HCT116 (cell line): ENCODE measurements at regions not wholly inside any gene's neighbourhood (a gene's known extent, or its start where the extent isn't known, plus 50 kb on each side); places are given as distances from the start of the nearest gene placed in this dataset.

Experiments
- ATAC-seq: fragments of 200-7000 bp; cut with Tn5 transposase; 2 replicates; pipeline ENCODE4 v1.9.1; 2020; ENCODE audit warnings: mild to moderate bottlenecking, moderate library complexity
- BruUV-seq: library from RNA; stranded (reverse); fragments of 400-500 nt; replicated peaks from 2 replicates; lab custom pipeline; 2021; lab: Mats Ljungman, UMichigan
- CTCF ChIA-PET: fragments of 300-600 bp; sonication (Branson Sonifier 250); formaldehyde crosslinking; loops from one replicate; lab custom pipeline; 2021; ENCODE audit warnings: antibody characterized with exemption; lab: Charles Lee
- POLR2A ChIA-PET: fragments of 300-600, 350-600 bp; sonication (Branson Sonifier 250); formaldehyde crosslinking; loops from one replicate; lab custom pipeline; 2021; ENCODE audit warnings: antibody characterized with exemption; lab: Charles Lee
- RAD21 ChIA-PET, 2 experiments: fragments of 300-600 bp; sonication (Branson Sonifier 250); formaldehyde crosslinking; loops; one replicate each; lab custom pipeline; 2023; ENCODE audit warnings: low total read pairs in 2 of 2; ENCODE audit not compliant: uncharacterized antibody in 2 of 2, unreplicated experiment in 2 of 2, low non-redundant PET in 1 of 2; lab: Charles Lee
- DNase-seq: peaks from one replicate; pipeline ENCODE4 v3.0.0-alpha.2; 2010; ENCODE audit warnings: low read depth, low spot score
- H2AFZ ChIP-seq: fragments of 200-600 bp; shearing (Covaris generic), sonication (generic); 2 replicates; pipeline ENCODE4 v1.6.1; 2017; ENCODE audit warnings: low read depth, mixed run types, mixed read lengths, antibody characterized with exemption, low read length; ENCODE audit not compliant: poor library complexity, severe bottlenecking
- H3K27ac ChIP-seq: 2 replicates; pipeline ENCODE4 v1.5.1; 2012; ENCODE audit warnings: low read depth, low read length
- H3K27me3 ChIP-seq: fragments of 200-600 bp; sonication (generic); 2 replicates; pipeline ENCODE4 v1.6.1; 2016; ENCODE audit warnings: mixed run types, low read length, mixed read lengths; ENCODE audit not compliant: insufficient read depth
- H3K36me3 ChIP-seq, 2 experiments: fragments of 200-500 bp in 1 of 2; fragments of 200-600 bp in 1 of 2; sonication (Bioruptor generic) in 1 of 2; sonication (generic) in 1 of 2; 2 replicates each; pipeline versions ENCODE4 v1.5.1 to v1.6.1; 2014 to 2016; ENCODE audit warnings: low read length in 2 of 2, inconsistent platforms in 1 of 2, mixed read lengths in 1 of 2, mixed run types in 1 of 2; ENCODE audit not compliant: insufficient read depth in 2 of 2, control insufficient read depth in 1 of 2
- H3K4me1 ChIP-seq, 2 experiments: fragments of 200-600 bp in 1 of 2; sonication (generic) in 1 of 2; 2 replicates each; pipeline versions ENCODE4 v1.5.1 to v1.6.1; 2012 to 2017; ENCODE audit warnings: low read length in 2 of 2, inconsistent platforms in 1 of 2, mild to moderate bottlenecking in 1 of 2, mixed read lengths in 1 of 2, mixed run types in 1 of 2, moderate library complexity in 1 of 2; ENCODE audit not compliant: insufficient read depth in 2 of 2, control insufficient read depth in 1 of 2
- H3K4me2 ChIP-seq: fragments of 200-600 bp; sonication (generic); 2 replicates; pipeline ENCODE4 v1.6.1; 2017; ENCODE audit warnings: mixed run types, low read length, mixed read lengths
- H3K4me3 ChIP-seq, 2 experiments: fragments of 200-600 bp in 1 of 2; sonication (generic) in 1 of 2; replicated peaks in 1 of 2; 2 replicates each; pipeline ENCODE4 v1.5.1; 2011 to 2016; ENCODE audit warnings: low read length in 2 of 2, control low read depth in 1 of 2, low read depth in 1 of 2, mild to moderate bottlenecking in 1 of 2, mixed read lengths in 1 of 2, mixed run types in 1 of 2
- H3K79me2 ChIP-seq: fragments of 200-600 bp; sonication (generic); 2 replicates; pipeline ENCODE4 v1.6.1; 2017; ENCODE audit warnings: mild to moderate bottlenecking, mixed run types, low read length, moderate library complexity, mixed read lengths; ENCODE audit not compliant: insufficient read depth
- H3K9ac ChIP-seq: fragments of 200-600 bp; sonication (generic); 2 replicates; pipeline ENCODE4 v1.6.1; 2016; ENCODE audit warnings: low read length, mixed read lengths
- H3K9me2 ChIP-seq: fragments of 200-600 bp; sonication (generic), shearing (Covaris generic); 2 replicates; pipeline ENCODE4 v1.6.1; 2017; ENCODE audit warnings: mixed run types, mild to moderate bottlenecking, moderate library complexity; ENCODE audit not compliant: insufficient read depth
- H3K9me3 ChIP-seq, 2 experiments: fragments of 200-500 bp in 1 of 2; fragments of 200-600 bp in 1 of 2; sonication (Bioruptor generic) in 1 of 2; sonication (generic) in 1 of 2; 2 replicates each; pipeline ENCODE4 v1.6.1; 2014 to 2017; ENCODE audit warnings: low read length in 2 of 2, mixed read lengths in 2 of 2, inconsistent platforms in 1 of 2, low read depth in 1 of 2, mild to moderate bottlenecking in 1 of 2, mixed run types in 1 of 2, moderate library complexity in 1 of 2; ENCODE audit not compliant: control insufficient read depth in 1 of 2, insufficient read depth in 1 of 2
- H4K20me1 ChIP-seq: fragments of 200-600 bp; sonication (generic), shearing (Covaris generic); 2 replicates; pipeline ENCODE4 v1.6.1; 2017; ENCODE audit warnings: mixed run types, mild to moderate bottlenecking, moderate library complexity; ENCODE audit not compliant: insufficient read depth
- CBX3 ChIP-seq: IDR thresholded peaks from 2 replicates; pipeline ENCODE4 v1.6.1; 2012; ENCODE audit warnings: low read depth
- CEBPB ChIP-seq: IDR thresholded peaks from 2 replicates; pipeline ENCODE4 v1.6.1; 2012; ENCODE audit warnings: low read depth
- CTCF ChIP-seq, 3 experiments: fragments of 200-600 bp in 1 of 3; sonication (generic) in 1 of 3; IDR thresholded peaks in 2 of 3; conservative IDR thresholded peaks in 1 of 3; 2 replicates each; pipeline ENCODE4 v1.5.1; 2012 to 2017; ENCODE audit warnings: low read depth in 2 of 3, low read length in 2 of 3, antibody characterized with exemption in 1 of 3, borderline replicate concordance in 1 of 3, control low read depth in 1 of 3, mild to moderate bottlenecking in 1 of 3, mixed read lengths in 1 of 3, mixed run types in 1 of 3, moderate library complexity in 1 of 3; ENCODE audit not compliant: insufficient read depth in 1 of 3
- EGR1 ChIP-seq: IDR thresholded peaks from 2 replicates; pipeline ENCODE4 v1.6.1; 2012; ENCODE audit warnings: low read depth
- ELF1 ChIP-seq: IDR thresholded peaks from 2 replicates; pipeline ENCODE4 v1.6.1; 2012; ENCODE audit warnings: low read depth, borderline replicate concordance
- EZH2 ChIP-seq: fragments of 200-600 bp; sonication (generic); IDR thresholded peaks from 2 replicates; pipeline ENCODE4 v1.6.1; 2017; ENCODE audit warnings: antibody characterized with exemption, mixed run types
- FOSL1 ChIP-seq: IDR thresholded peaks from 2 replicates; pipeline ENCODE4 v1.6.1; 2012; ENCODE audit warnings: low read depth
- JUND ChIP-seq: IDR thresholded peaks from 2 replicates; pipeline ENCODE4 v1.6.1; 2012
- POLR2AphosphoS5 ChIP-seq: IDR thresholded peaks from 2 replicates; pipeline ENCODE4 v1.6.1; 2011; ENCODE audit warnings: mild to moderate bottlenecking, low read depth, low read length, moderate library complexity
- RAD21 ChIP-seq: IDR thresholded peaks from 2 replicates; pipeline ENCODE4 v1.6.1; 2012; ENCODE audit warnings: low read depth, mild to moderate bottlenecking
- REST ChIP-seq: IDR thresholded peaks from 2 replicates; pipeline ENCODE4 v1.6.1; 2012; ENCODE audit warnings: low read depth
- SIN3A ChIP-seq: IDR thresholded peaks from 2 replicates; pipeline ENCODE4 v1.6.1; 2012; ENCODE audit warnings: low read depth
- SP1 ChIP-seq: IDR thresholded peaks from 2 replicates; pipeline ENCODE4 v1.6.1; 2012; ENCODE audit warnings: low read depth
- SRF ChIP-seq: IDR thresholded peaks from 2 replicates; pipeline ENCODE4 v1.6.1; 2012; ENCODE audit warnings: low read depth
- TCF7L2 ChIP-seq: IDR thresholded peaks from 2 replicates; pipeline ENCODE4 v1.7.0; 2011; ENCODE audit warnings: borderline replicate concordance, inconsistent platforms; ENCODE audit not compliant: insufficient read depth, insufficient read length; ENCODE audit errors: extremely low read depth
- YY1 ChIP-seq: IDR thresholded peaks from 2 replicates; pipeline ENCODE4 v1.6.1; 2011; ENCODE audit warnings: low read length, low read depth, moderate library complexity, mild to moderate bottlenecking; ENCODE audit not compliant: insufficient replicate concordance; ENCODE audit errors: extremely low read depth
- ZFX ChIP-seq: fragments of 450-650 bp; IDR thresholded peaks from 2 replicates; pipeline ENCODE4 v1.6.1; 2017
- ZNF274 ChIP-seq: fragments of 200-500 bp; sonication (Bioruptor generic); IDR thresholded peaks from 2 replicates; pipeline ENCODE4 v1.6.1; 2014; ENCODE audit warnings: mild to moderate bottlenecking, low read depth, low read length, inconsistent platforms
- intact Hi-C: fragments of 100-400 bp; cut with micrococcal nuclease; formaldehyde crosslinking; loops from 2 replicates; pipeline ENCODE4 v1.10.0; 2022
- TF ChIP-seq, protein P1 (sequence below): IDR thresholded peaks from 2 replicates; pipeline ENCODE4 v1.6.1; 2011; ENCODE audit warnings: mild to moderate bottlenecking, low read length, moderate library complexity; ENCODE audit not compliant: insufficient replicate concordance; ENCODE audit errors: extremely low read depth
- TF ChIP-seq, protein P2 (sequence below): IDR thresholded peaks from 2 replicates; pipeline ENCODE4 v1.6.1; 2012

DNA sequence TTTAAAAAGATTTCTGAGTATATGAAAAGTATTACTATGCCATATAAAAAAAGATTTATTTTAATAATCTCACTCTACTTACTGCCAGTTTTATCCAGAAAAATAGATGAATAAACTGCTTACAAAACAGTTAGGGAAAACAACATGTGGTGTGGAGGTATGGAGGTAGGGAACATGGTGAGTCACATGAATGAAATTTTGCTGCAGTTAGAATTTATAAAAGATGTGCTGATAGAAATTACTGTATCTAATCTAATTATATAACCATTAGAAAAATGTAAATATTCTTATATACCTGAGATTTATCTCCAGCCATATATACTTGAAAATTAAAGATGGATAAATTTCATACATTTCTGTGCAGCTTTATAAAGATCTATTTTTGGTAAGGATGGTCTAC is 184.0 kb upstream of the ANK2 start:
- H3K27me3 ChIP-seq: no peaks in the 10 kb centered on the region
- CTCF ChIA-PET: no interaction called here
- no peak overlapping the region for H3K27ac ChIP-seq
- no peak overlapping the region for H2AFZ ChIP-seq
- TF ChIP-seq TCF7L2 (no peak), CBX3 (no peak), REST (no peak), EZH2 (no peak), CEBPB (no peak), SIN3A (no peak), EGR1 (no peak), SRF (no peak), RAD21 (no peak), FOSL1 (no peak), ZNF274 (no peak), YY1 (no peak), CTCF (IDR thresholded peaks at IDR 0.05 in 2 of 3, conservative IDR thresholded peaks at IDR 0.05 in 1 of 3; ENCODE audit: borderline replicate concordance in 1 of 3, insufficient read depth in 1 of 3, low read depth in 2 of 3, low read length in 2 of 3) (no peak), JUND (no peak), ZFX (no peak), SP1 (no peak), POLR2AphosphoS5 (no peak), ELF1 (no peak)
- TF ChIP-seq, protein P1, sequence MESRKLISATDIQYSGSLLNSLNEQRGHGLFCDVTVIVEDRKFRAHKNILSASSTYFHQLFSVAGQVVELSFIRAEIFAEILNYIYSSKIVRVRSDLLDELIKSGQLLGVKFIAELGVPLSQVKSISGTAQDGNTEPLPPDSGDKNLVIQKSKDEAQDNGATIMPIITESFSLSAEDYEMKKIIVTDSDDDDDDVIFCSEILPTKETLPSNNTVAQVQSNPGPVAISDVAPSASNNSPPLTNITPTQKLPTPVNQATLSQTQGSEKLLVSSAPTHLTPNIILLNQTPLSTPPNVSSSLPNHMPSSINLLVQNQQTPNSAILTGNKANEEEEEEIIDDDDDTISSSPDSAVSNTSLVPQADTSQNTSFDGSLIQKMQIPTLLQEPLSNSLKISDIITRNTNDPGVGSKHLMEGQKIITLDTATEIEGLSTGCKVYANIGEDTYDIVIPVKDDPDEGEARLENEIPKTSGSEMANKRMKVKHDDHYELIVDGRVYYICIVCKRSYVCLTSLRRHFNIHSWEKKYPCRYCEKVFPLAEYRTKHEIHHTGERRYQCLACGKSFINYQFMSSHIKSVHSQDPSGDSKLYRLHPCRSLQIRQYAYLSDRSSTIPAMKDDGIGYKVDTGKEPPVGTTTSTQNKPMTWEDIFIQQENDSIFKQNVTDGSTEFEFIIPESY: no peak
- TF ChIP-seq, protein P2, sequence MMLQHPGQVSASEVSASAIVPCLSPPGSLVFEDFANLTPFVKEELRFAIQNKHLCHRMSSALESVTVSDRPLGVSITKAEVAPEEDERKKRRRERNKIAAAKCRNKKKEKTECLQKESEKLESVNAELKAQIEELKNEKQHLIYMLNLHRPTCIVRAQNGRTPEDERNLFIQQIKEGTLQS: no peak
- H4K20me1 ChIP-seq: no peaks in the 10 kb centered on the region
- no TSS peak for BruUV-seq
- no peaks in the 10 kb centered on the region for H3K36me3 ChIP-seq
- DNase-seq (no peak), ATAC-seq (no peak)
- no peak overlapping the region for H3K4me2 ChIP-seq
- no peaks in the 10 kb centered on the region for H3K4me1 ChIP-seq
- RAD21 ChIA-PET: no interaction called here
- H3K9me3 ChIP-seq: no peaks in the 10 kb centered on the region
- no peaks in the 10 kb centered on the region for H3K9me2 ChIP-seq
- H3K9ac ChIP-seq: no peak overlapping the region
- H3K4me3 ChIP-seq: no peak overlapping the region
- POLR2A ChIA-PET: no interaction called here
- H3K79me2 ChIP-seq: no peaks in the 10 kb centered on the region
- intact Hi-C loops: no loop called here
